ENCODE measurements at regions not wholly inside any gene's neighbourhood (a gene's known extent, or its start where the extent isn't known, plus 50 kb on each side); places are given as distances from the start of the nearest gene placed in this dataset.
"Not testable (repeated sequence)": the region's sequence is repeated elsewhere in the genome, so short reads cannot be mapped to it uniquely, and the experiment has no call there.

GRCh38 chr2:193156480-193156879 lies 961.7 kb upstream of the TMEFF2 start:
- ATAC-seq (no peak), DNase-seq (no peak), FAIRE-seq (no peak)
- H3K27ac ChIP-seq, result no peak overlapping the region
- intact Hi-C loops (cut with DNase I), result no loop called here
- no peaks in the 10 kb centered on the region for H3K36me3 ChIP-seq
- WGBS, 2 donors, result 46 to 50% methylated on average over 1 of the region's 1 CpG
- no peak overlapping the region for H3K4me3 ChIP-seq
- H3K27me3 ChIP-seq, result no peaks in the 10 kb centered on the region
- no peak for TF ChIP-seq CTCF (IDR thresholded peaks at IDR 0.05)
- no peaks in the 10 kb centered on the region for H3K4me1 ChIP-seq
- no peaks in the 10 kb centered on the region for H3K9me3 ChIP-seq

GRCh38 chr2:193154076-193154475 lies 959.3 kb upstream of the TMEFF2 start:
- Histone ChIP-seq H3K36me3 (no peaks in the 10 kb centered on the region), H3K4me3 (no peak overlapping the region), H3K27ac (no peak overlapping the region), H3K9me3 (no peaks in the 10 kb centered on the region), H3K27me3 (no peaks in the 10 kb centered on the region), H3K4me1 (no peaks in the 10 kb centered on the region)
- FAIRE-seq (no peak), ATAC-seq (no peak), DNase-seq (no peak)
- intact Hi-C loops (cut with DNase I), result no loop called here
- no peak for TF ChIP-seq CTCF (IDR thresholded peaks at IDR 0.05)
- 75 to 85% methylated on average over 5 of the region's 5 CpGs for WGBS, 2 donors

GRCh38 chr2:193153576-193153975 lies 958.8 kb upstream of the TMEFF2 start:
- no peaks in the 10 kb centered on the region for H3K36me3 ChIP-seq
- intact Hi-C loops (cut with DNase I), result no loop called here
- DNase-seq, result no peak
- no peak for ATAC-seq
- H3K27me3 ChIP-seq, result no peaks in the 10 kb centered on the region
- no peak overlapping the region for H3K4me3 ChIP-seq
- H3K27ac ChIP-seq, result no peak overlapping the region
- WGBS, 2 donors, result 25% methylated on average over 2 of the region's 2 CpGs
- no peaks in the 10 kb centered on the region for H3K9me3 ChIP-seq
- FAIRE-seq, result no peak
- no peaks in the 10 kb centered on the region for H3K4me1 ChIP-seq
- no peak for TF ChIP-seq CTCF (IDR thresholded peaks at IDR 0.05)

- H3K4me1 ChIP-seq; intact Hi-C loops (cut with DNase I); H3K27ac ChIP-seq; ATAC-seq; H3K9me3 ChIP-seq; H3K27me3 ChIP-seq; H3K4me3 ChIP-seq; FAIRE-seq; H3K36me3 ChIP-seq; DNase-seq: not testable (repeated sequence)
- 42 to 47% methylated on average over 5 of the region's 5 CpGs for WGBS, 2 donors
These were observed 947.7 kb upstream of the TMEFF2 start for GRCh38 chr2:193142467-193142866.

GRCh38 chr2:193141998-193142397 lies 947.3 kb upstream of the TMEFF2 start:
- FAIRE-seq, result no peak
- TF ChIP-seq CTCF (IDR thresholded peaks at IDR 0.05), result no peak

GRCh38 chr2:193140895-193141294 lies 946.2 kb upstream of the TMEFF2 start:
- H3K9me3 ChIP-seq; H3K4me1 ChIP-seq; DNase-seq; H3K36me3 ChIP-seq; H3K4me3 ChIP-seq; FAIRE-seq; H3K27me3 ChIP-seq; intact Hi-C loops (cut with DNase I); H3K27ac ChIP-seq; ATAC-seq: not testable (repeated sequence)
- 77 to 93% methylated on average over 1 of the region's 1 CpG for WGBS, 2 donors

More at GRCh38 chr2:193141998-193142397, 947.3 kb upstream of the TMEFF2 start:
- Histone ChIP-seq H3K9me3 (no peaks in the 10 kb centered on the region), H3K27me3 (no peaks in the 10 kb centered on the region), H3K4me3 (no peak overlapping the region), H3K36me3 (no peaks in the 10 kb centered on the region), H3K27ac (no peak overlapping the region), H3K4me1 (no peaks in the 10 kb centered on the region)
- intact Hi-C loops (cut with DNase I), result no loop called here
- no peak for ATAC-seq
- DNase-seq, result no peak
